ENCODE measurements at regions not wholly inside any gene's neighbourhood (a gene's known extent, or its start where the extent isn't known, plus 50 kb on each side); places are given as distances from the start of the nearest gene placed in this dataset.

- TF ChIP-seq CTCF (IDR thresholded peaks at IDR 0.05; ENCODE audit: control extremely low read depth in 1 of 3, insufficient read depth in 1 of 3, low read depth in 1 of 3, low read length in 3 of 3) (no peak), KDM1A (IDR thresholded peaks at IDR 0.05; ENCODE audit: borderline replicate concordance, low read length) (no peak), POLR2AphosphoS5 (IDR thresholded peaks at IDR 0.05; ENCODE audit: low read depth, low read length) (no peak), EZH2 (IDR thresholded peaks at IDR 0.05; ENCODE audit: low read depth, low read length, severe bottlenecking) (no peak), BRCA1 (IDR thresholded peaks at IDR 0.05; ENCODE audit: low read depth, low read length) (no peak), MAX (IDR thresholded peaks at IDR 0.05) (no peak), POLR2A (IDR thresholded peaks at IDR 0.05; ENCODE audit: control extremely low read depth in 1 of 2, low read depth in 2 of 2, low read length in 2 of 2) (no peak), TAF1 (IDR thresholded peaks at IDR 0.05; ENCODE audit: low read depth, low read length) (no peak), BACH1 (IDR thresholded peaks at IDR 0.05; ENCODE audit: low read length) (no peak)
These were observed 83.4 kb downstream of the UCHL1 start for GRCh38 chr4:41339812-41340809.
